GM23248 (cell line): ENCODE measurements at regions not wholly inside any gene's neighbourhood (a gene's known extent, or its start where the extent isn't known, plus 50 kb on each side); places are given as distances from the start of the nearest gene placed in this dataset.

Experiments
- EZH2 ChIP-seq: fragments of 200-600 bp; sonication (generic); IDR thresholded peaks from 2 replicates; pipeline ENCODE4 v1.6.1; 2018; ENCODE audit warnings: antibody characterized with exemption, mild to moderate bottlenecking; ENCODE audit not compliant: insufficient read depth, poor library complexity, severe bottlenecking
- EZH2phosphoT487 ChIP-seq: fragments of 200-600 bp; sonication (generic); IDR thresholded peaks from 2 replicates; pipeline ENCODE4 v1.6.1; 2018; ENCODE audit warnings: antibody characterized with exemption, moderate library complexity, mild to moderate bottlenecking, low read depth; ENCODE audit not compliant: insufficient read depth

DNA sequence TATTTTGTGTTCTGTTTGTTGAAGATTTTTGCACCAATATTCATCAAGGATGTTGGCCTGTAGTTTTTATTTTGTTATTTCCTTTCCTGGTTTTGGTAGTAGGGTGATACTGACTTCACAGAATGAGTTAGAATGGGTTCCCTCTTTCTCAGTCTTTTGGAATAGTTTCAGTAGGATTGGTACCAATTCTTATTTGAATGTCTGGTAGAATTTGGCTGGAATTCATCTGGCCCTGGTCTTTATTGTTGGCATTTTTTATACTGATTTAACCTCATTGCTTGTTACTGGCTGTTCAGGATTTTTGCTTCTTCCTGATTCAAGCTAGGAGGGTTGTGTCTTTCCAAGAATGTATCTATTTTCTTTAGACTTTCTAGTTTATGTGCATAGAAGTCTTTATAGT lies 263.7 kb downstream of the SOX11 start:
- TF ChIP-seq EZH2phosphoT487 (no peak), EZH2 (no peak)
